Choroid plexus epithelial cell (primary cell): ENCODE measurements at regions not wholly inside any gene's neighbourhood (a gene's known extent, or its start where the extent isn't known, plus 50 kb on each side); places are given as distances from the start of the nearest gene placed in this dataset.

ENCODE experiments used
- DNase-seq: peaks from one replicate; pipeline ENCODE4 v3.0.0-alpha.2; 2010; ENCODE audit warnings: low read depth
- H3K4me3 ChIP-seq: 2 replicates; pipeline ENCODE4 v1.5.1; 2011; ENCODE audit warnings: low read depth, mild to moderate bottlenecking, control low read depth, low read length, moderate library complexity
- TF ChIP-seq, protein P1 (sequence below): conservative IDR thresholded peaks from 2 replicates; pipeline ENCODE4 v1.5.1; 2011; ENCODE audit warnings: low read depth, mild to moderate bottlenecking, control low read depth, inconsistent platforms, low read length, moderate library complexity

DNA sequence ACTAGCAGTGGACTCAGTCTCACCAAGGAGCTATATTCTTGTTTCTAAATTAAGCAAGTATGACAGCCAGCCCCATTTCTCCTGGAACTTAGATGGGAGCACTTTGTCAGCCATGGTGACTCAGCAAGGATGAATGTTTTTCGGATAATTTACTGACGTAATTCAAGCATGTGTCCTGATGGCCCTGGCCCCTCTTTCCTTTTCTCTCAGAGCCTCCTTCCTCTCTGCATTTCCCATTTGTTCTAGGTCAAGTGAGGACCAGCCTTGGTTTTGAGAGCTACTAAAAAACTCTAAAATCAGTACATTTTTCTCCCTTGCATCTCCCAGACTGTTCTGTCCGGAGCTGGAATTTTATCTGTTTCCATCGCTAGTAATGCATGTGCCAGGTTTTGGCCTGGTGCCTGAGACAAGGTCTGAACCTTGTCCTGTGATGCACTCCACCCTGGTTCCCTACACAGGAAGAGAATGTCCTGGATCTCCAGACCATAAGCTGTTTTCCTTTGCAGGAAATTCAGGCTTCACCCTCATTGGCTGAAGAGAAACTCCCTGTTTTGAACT, 256.6 kb upstream of the ROPN1 start:
- TF ChIP-seq, protein P1, sequence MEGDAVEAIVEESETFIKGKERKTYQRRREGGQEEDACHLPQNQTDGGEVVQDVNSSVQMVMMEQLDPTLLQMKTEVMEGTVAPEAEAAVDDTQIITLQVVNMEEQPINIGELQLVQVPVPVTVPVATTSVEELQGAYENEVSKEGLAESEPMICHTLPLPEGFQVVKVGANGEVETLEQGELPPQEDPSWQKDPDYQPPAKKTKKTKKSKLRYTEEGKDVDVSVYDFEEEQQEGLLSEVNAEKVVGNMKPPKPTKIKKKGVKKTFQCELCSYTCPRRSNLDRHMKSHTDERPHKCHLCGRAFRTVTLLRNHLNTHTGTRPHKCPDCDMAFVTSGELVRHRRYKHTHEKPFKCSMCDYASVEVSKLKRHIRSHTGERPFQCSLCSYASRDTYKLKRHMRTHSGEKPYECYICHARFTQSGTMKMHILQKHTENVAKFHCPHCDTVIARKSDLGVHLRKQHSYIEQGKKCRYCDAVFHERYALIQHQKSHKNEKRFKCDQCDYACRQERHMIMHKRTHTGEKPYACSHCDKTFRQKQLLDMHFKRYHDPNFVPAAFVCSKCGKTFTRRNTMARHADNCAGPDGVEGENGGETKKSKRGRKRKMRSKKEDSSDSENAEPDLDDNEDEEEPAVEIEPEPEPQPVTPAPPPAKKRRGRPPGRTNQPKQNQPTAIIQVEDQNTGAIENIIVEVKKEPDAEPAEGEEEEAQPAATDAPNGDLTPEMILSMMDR = no peak
- no peak overlapping the region for H3K4me3 ChIP-seq
- DNase-seq = peak; percentile 83

DNA sequence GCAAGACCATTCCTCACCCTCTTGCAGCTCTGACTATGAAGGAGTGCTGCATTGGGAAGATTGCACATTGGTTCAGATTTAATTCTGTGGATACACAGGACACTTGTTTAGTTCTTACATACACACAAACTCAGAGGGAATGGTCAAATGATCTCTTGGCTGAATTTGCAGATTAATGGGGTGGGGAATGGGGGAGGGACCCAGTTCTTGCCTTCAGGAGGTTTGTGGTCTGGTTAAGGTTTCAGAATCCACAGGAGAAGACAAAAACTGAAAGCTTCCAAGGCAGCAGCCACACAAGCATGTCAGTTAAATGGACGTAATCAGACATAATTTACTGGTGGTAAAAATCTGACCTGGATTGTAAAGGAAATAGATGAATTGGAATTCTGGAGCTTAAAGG, 257.1 kb upstream of the ROPN1 start:
- no peak for DNase-seq
- TF ChIP-seq, protein P1 = no peak
- no peak overlapping the region for H3K4me3 ChIP-seq

DNA sequence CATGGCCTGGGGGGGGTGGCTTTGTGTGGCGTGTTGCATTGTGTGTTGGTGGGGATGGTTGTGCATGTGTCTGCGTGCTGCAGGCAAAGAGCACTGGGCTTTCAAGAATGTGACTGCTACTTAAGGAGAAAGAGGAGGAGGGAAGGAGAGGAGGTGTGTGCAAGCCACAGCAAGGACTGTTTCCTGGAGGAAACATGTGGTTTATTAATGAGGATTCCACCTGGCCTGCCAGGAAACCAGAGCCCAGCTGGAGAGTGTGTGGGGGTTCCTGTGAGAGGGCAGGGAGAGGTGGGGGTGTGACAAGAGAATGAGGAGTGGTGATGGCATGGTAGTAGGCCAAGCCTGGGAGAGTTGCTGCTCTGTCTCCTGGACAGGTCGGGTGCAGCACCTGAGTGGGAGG, 258.1 kb upstream of the ROPN1 start:
- TF ChIP-seq, protein P1 = no peak
- H3K4me3 ChIP-seq = no peak overlapping the region
- DNase-seq = no peak

DNA sequence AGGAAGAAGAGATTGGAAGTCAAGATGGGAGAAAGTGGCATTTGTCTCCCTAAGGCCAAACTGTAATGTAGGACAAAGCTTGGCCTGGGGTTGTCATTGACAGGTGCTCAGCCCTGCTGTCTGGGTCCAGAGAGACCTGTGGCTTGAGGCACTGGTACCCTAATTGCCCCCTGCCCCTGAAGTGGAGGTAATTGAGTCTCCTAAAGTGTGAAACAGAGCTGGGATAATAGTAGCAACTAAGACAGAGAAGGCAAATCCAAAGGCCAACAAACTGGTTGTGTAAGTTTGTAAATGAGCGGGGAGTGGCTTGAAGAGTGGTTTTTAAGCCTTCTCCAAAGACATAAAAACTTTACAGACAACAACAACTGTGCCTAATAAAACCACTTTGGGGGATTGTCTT, 264.2 kb upstream of the ROPN1 start:
- TF ChIP-seq, protein P1 = no peak
- DNase-seq = no peak
- H3K4me3 ChIP-seq = no peak overlapping the region

DNA sequence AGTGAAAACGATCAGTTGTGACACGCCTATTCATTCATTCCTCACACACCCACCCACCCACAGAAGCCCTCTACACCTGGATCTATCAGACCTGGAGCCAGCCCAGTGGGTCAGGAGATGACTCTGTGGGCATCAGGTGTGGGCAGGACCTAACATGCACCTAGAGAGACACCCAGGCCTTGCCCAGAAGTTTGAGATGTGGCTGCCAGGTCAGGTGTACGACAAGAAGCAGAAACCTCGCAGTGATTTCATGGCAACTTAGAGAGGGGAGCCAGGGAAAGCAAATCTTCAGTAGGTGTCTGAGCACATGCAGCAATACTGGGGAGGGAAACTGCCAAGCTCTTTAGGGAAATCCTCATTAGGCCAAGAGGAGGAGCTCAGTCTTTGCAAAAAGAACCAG, 264.7 kb upstream of the ROPN1 start:
- TF ChIP-seq, protein P1 = no peak
- H3K4me3 ChIP-seq = no peak overlapping the region
- DNase-seq = no peak

DNA sequence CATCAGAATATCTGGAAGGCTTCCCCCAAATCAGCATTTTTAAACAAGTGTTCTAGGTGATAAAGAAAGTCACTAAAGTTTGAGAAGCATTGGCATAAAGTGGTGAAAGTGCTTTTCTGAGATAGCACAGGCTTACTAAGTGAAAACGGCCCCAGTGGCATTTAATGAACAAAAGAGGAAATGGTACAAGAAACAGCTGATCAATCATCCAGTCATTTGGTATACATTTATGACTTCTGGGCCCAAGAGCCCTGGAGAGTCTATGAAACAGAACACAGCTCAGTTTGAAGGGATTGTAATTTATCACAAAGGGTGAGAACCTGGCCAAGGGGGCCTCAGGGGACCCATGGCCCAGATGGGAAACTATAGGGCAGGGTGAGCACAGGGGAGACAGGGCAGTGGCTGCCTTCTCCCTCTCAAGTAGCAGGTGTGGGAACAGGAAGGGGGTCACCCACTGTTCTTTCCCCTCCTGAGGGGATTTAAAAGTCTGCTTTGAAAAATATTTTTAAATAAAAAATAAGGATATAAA, 265.5 kb upstream of the ROPN1 start:
- TF ChIP-seq, protein P1 = no peak
- no peak overlapping the region for H3K4me3 ChIP-seq
- no peak for DNase-seq

DNA sequence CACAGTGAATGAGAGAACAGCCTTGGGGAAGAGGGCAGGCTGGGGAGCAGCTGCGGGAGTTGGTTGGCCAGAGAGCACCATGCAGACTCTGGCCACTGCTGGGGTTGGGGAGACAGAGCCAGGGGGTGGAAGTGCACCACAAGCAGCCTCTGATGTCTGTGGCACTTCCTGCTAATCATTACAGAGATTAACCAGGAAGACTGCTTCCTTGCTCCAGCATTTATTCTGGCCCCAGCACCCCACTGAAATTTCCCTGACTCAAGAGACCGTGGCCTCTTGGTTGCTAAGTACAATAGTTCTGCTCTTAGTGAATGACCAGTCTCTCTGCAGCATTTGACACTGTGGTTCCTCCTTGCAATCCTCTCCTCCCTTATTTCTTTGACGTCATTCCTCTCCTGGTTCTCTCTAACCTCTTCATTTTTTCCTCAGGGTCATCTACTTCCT, 266.2 kb upstream of the ROPN1 start:
- peak; percentile 53 for DNase-seq
- TF ChIP-seq, protein P1 = no peak
- H3K4me3 ChIP-seq = no peak overlapping the region
